ENCODE measurements at regions not wholly inside any gene's neighbourhood (a gene's known extent, or its start where the extent isn't known, plus 50 kb on each side); places are given as distances from the start of the nearest gene placed in this dataset.

DNA sequence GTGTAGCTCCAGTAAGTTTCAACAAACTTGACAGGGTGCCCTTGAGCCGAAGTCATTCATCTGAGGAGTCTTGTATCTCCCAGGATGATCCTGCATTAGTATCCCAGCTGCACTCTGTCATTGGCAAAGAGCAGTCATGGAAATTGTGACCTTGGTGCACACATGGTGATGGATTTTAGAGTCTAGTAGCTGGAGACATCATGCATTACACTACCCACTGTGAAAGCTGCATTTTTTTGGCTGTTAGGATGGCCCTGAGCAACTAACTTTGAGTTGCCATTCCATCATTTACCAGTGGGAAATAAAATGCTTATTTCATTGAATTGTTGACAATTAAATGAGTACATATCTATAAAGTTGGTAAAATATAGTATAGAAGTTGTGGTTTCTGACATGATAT is 552.6 kb upstream of the CBLB start:
- Histone ChIP-seq H3K27me3 (ENCODE audit: low read depth, low read length) (no peaks in the 10 kb centered on the region), H3K27ac (ENCODE audit: low read length) (no peak overlapping the region), H3K4me1 (ENCODE audit: control insufficient read depth in 1 of 2, insufficient read depth in 2 of 2, low read length in 2 of 2) (no peaks in the 10 kb centered on the region), H3K4me3 (ENCODE audit: low read depth in 1 of 2, low read length in 2 of 2) (no peak overlapping the region), H3K9me3 (ENCODE audit: control insufficient read depth in 1 of 2, low read length in 2 of 2) (no peaks in the 10 kb centered on the region), H3K36me3 (ENCODE audit: control insufficient read depth in 1 of 2, insufficient read depth in 2 of 2, low read length in 2 of 2) (no peaks in the 10 kb centered on the region)

DNA sequence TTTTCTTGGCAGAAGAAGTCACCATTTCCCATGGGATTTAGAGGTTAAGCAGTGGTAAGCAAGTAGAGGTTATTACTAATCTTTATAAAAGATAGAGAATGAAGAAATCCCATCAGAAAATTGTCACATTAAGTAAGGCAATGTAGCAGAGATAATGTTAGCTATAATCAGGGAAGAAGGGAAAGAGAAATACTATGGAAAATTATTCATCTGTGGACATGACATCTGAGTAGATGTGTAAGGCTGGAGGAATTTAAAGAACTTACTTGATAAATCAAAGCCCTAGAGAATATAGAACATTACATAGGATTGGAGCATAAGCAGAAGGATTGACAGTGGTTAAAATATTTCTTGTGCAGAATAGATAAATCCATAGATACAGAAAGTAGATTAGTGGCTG is 553.1 kb upstream of the CBLB start:
- Histone ChIP-seq H3K9me3 (ENCODE audit: control insufficient read depth in 1 of 2, low read length in 2 of 2) (no peaks in the 10 kb centered on the region), H3K4me3 (ENCODE audit: low read depth in 1 of 2, low read length in 2 of 2) (no peak overlapping the region), H3K27ac (ENCODE audit: low read length) (no peak overlapping the region), H3K4me1 (ENCODE audit: control insufficient read depth in 1 of 2, insufficient read depth in 2 of 2, low read length in 2 of 2) (no peaks in the 10 kb centered on the region), H3K36me3 (ENCODE audit: control insufficient read depth in 1 of 2, insufficient read depth in 2 of 2, low read length in 2 of 2) (no peaks in the 10 kb centered on the region), H3K27me3 (ENCODE audit: low read depth, low read length) (no peaks in the 10 kb centered on the region)

DNA sequence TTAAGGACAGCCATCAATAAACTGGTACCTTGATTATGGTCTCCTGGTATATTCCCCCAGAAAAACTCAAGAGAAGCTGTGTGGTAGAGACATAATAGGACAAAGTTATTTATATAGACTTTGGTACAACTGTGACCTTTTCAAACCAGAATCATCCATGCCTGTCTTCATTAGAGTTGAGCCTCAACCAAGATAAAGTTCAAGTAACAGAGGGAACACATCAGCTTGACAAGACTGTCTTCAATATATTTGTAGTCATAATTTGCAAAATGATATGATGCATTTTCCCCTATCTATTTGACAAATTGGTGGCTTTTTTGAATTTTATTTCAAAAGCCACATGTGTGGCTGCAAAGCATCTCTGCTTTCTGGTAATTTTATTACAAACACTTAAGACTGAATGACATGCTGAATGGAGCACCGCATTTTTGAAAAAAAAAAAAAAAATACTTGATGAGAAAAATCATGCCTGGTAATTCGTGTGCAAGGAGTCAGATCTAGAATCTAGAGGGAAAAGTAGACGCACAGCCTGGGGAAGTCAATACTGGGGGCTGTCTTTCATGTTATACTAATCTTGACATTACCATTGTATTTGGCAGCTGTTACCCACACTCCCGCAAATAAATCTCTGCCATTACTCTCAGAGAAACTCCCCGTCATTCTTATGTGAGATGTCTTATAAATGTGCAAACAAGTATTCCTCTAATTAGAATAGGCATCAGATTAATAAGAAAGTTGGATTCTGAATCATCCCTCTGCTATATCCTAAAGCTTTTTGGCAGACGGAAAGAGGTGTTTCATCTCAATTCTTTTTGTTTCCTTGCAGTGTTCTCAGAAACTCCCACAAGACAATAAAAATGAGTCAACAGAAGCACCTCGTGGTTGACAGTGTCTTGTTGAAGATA is 554.8 kb upstream of the CBLB start:
- H3K36me3 ChIP-seq (ENCODE audit: control insufficient read depth in 1 of 2, insufficient read depth in 2 of 2, low read length in 2 of 2): no peaks in the 10 kb centered on the region
- no peak overlapping the region for H3K4me3 ChIP-seq (ENCODE audit: low read depth in 1 of 2, low read length in 2 of 2)
- H3K27ac ChIP-seq (ENCODE audit: low read length): no peak overlapping the region
- H3K4me1 ChIP-seq (ENCODE audit: control insufficient read depth in 1 of 2, insufficient read depth in 2 of 2, low read length in 2 of 2): peaks cover 0 to 2% of the 10 kb centered on the region in 2 donors
- no peaks in the 10 kb centered on the region for H3K9me3 ChIP-seq (ENCODE audit: control insufficient read depth in 1 of 2, low read length in 2 of 2)
- no peaks in the 10 kb centered on the region for H3K27me3 ChIP-seq (ENCODE audit: low read depth, low read length)

GRCh38 chr3:106425026-106425425 is 556.2 kb upstream of the CBLB start:
- Histone ChIP-seq H3K36me3 (ENCODE audit: control insufficient read depth in 1 of 2, insufficient read depth in 2 of 2, low read length in 2 of 2) (no peaks in the 10 kb centered on the region), H3K9me3 (ENCODE audit: control insufficient read depth in 1 of 2, low read length in 2 of 2) (no peaks in the 10 kb centered on the region), H3K4me1 (ENCODE audit: control insufficient read depth in 1 of 2, insufficient read depth in 2 of 2, low read length in 2 of 2) (peaks cover 0 to 3% of the 10 kb centered on the region in 2 donors), H3K4me3 (ENCODE audit: low read depth in 1 of 2, low read length in 2 of 2) (no peak overlapping the region), H3K27ac (ENCODE audit: low read length) (no peak overlapping the region), H3K27me3 (ENCODE audit: low read depth, low read length) (no peaks in the 10 kb centered on the region)

DNA sequence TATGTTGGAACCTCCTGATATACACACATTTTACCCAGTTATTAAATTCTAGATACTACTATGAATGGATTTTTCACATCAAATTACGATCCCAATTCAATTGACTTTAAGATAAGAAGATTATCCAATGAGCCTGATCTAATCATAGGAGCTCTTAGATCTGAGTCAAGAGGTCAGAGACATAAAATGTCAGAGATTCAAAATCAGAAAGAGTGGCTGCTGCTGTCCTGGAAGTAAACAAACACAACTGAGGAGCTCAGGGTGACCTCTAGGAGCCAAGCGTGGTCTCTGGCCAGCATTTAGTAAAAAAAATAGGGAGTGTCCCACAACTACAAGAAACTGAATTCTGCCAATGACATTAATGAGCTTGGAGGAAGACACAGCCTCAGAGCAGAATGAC is 557.1 kb upstream of the CBLB start:
- H3K36me3 ChIP-seq (ENCODE audit: control insufficient read depth in 1 of 2, insufficient read depth in 2 of 2, low read length in 2 of 2): no peaks in the 10 kb centered on the region
- H3K4me1 ChIP-seq (ENCODE audit: control insufficient read depth in 1 of 2, insufficient read depth in 2 of 2, low read length in 2 of 2): peaks cover 0 to 3% of the 10 kb centered on the region in 2 donors
- no peaks in the 10 kb centered on the region for H3K27me3 ChIP-seq (ENCODE audit: low read depth, low read length)
- H3K9me3 ChIP-seq (ENCODE audit: control insufficient read depth in 1 of 2, low read length in 2 of 2): no peaks in the 10 kb centered on the region
- no peak overlapping the region for H3K4me3 ChIP-seq (ENCODE audit: low read depth in 1 of 2, low read length in 2 of 2)
- H3K27ac ChIP-seq (ENCODE audit: low read length): no peak overlapping the region

DNA sequence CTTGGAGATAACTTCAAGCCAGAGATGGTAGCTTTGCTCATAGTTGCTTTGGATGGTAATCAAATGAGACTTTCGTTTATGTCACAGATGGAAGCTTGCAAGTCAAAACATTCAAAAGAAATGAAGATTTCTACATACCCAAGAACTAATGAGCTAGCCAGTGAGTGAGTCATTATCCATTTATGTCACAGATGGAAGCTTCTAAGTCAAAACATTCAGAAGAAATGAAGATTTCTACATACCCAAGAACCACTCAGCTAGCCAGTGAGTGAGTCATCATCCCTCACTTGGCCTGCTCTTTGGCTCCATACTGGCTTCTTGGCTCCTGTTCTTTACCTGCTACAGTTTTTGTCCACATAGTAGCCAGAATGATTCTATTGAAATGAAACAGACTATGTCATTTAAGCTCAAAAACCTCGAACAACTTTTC is 559.8 kb upstream of the CBLB start:
- no peaks in the 10 kb centered on the region for H3K36me3 ChIP-seq (ENCODE audit: control insufficient read depth in 1 of 2, insufficient read depth in 2 of 2, low read length in 2 of 2)
- H3K27ac ChIP-seq (ENCODE audit: low read length): no peak overlapping the region
- no peaks in the 10 kb centered on the region for H3K27me3 ChIP-seq (ENCODE audit: low read depth, low read length)
- H3K9me3 ChIP-seq (ENCODE audit: control insufficient read depth in 1 of 2, low read length in 2 of 2): no peaks in the 10 kb centered on the region
- no peak overlapping the region for H3K4me3 ChIP-seq (ENCODE audit: low read depth in 1 of 2, low read length in 2 of 2)
- peaks cover 0 to 3% of the 10 kb centered on the region in 2 donors for H3K4me1 ChIP-seq (ENCODE audit: control insufficient read depth in 1 of 2, insufficient read depth in 2 of 2, low read length in 2 of 2)

GRCh38 chr3:106431721-106432120 is 562.9 kb upstream of the CBLB start:
- Histone ChIP-seq H3K9me3 (ENCODE audit: control insufficient read depth in 1 of 2, low read length in 2 of 2) (no peaks in the 10 kb centered on the region), H3K4me1 (ENCODE audit: control insufficient read depth in 1 of 2, insufficient read depth in 2 of 2, low read length in 2 of 2) (peaks cover 0 to 3% of the 10 kb centered on the region in 2 donors), H3K27ac (ENCODE audit: low read length) (no peak overlapping the region), H3K36me3 (ENCODE audit: control insufficient read depth in 1 of 2, insufficient read depth in 2 of 2, low read length in 2 of 2) (no peaks in the 10 kb centered on the region), H3K4me3 (ENCODE audit: low read depth in 1 of 2, low read length in 2 of 2) (no peak overlapping the region), H3K27me3 (ENCODE audit: low read depth, low read length) (no peaks in the 10 kb centered on the region)

DNA sequence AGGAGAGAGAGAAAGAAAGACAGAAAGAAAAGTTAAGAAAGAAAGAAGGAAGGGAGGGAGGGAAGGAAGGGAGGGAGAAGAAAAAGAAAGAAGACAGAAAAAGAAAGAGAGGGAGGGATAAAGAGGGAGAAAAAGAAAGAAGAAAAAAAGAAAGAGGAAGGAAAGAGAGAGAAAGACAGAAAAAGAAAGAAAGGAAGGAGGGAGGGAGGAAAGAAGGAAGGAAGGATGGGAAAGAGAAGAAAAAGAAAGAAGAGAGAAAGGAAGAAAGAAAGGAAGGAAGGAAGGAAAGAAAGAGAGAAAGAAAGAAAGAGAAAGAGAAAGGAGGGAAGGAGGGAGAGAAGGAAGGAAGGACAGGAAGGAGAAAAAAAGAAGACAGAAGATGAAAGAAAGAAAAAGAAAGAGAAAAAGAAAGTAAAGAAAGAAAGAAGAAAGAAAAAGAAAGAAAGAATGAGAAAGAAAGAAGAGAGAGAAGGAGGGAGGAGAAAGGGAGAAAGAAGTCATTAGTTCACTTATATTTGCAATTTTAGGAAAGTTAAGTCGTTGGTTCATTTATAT is 567.2 kb upstream of the CBLB start:
- Histone ChIP-seq H3K27ac (ENCODE audit: low read length) (no peak overlapping the region), H3K36me3 (ENCODE audit: control insufficient read depth in 1 of 2, insufficient read depth in 2 of 2, low read length in 2 of 2) (no peaks in the 10 kb centered on the region), H3K4me3 (ENCODE audit: low read depth in 1 of 2, low read length in 2 of 2) (no peak overlapping the region), H3K9me3 (ENCODE audit: control insufficient read depth in 1 of 2, low read length in 2 of 2) (no peaks in the 10 kb centered on the region), H3K27me3 (ENCODE audit: low read depth, low read length) (no peaks in the 10 kb centered on the region), H3K4me1 (ENCODE audit: control insufficient read depth in 1 of 2, insufficient read depth in 2 of 2, low read length in 2 of 2) (no peaks in the 10 kb centered on the region)

- no peaks in the 10 kb centered on the region for H3K27me3 ChIP-seq (ENCODE audit: low read depth, low read length)
- no peak overlapping the region for H3K4me3 ChIP-seq (ENCODE audit: low read depth in 1 of 2, low read length in 2 of 2)
- no peak overlapping the region for H3K27ac ChIP-seq (ENCODE audit: low read length)
- no peaks in the 10 kb centered on the region for H3K9me3 ChIP-seq (ENCODE audit: control insufficient read depth in 1 of 2, low read length in 2 of 2)
- H3K4me1 ChIP-seq (ENCODE audit: control insufficient read depth in 1 of 2, insufficient read depth in 2 of 2, low read length in 2 of 2): no peaks in the 10 kb centered on the region
- no peaks in the 10 kb centered on the region for H3K36me3 ChIP-seq (ENCODE audit: control insufficient read depth in 1 of 2, insufficient read depth in 2 of 2, low read length in 2 of 2)
Measured at GRCh38 chr3:106438887-106439286, 570.1 kb upstream of the CBLB start.

DNA sequence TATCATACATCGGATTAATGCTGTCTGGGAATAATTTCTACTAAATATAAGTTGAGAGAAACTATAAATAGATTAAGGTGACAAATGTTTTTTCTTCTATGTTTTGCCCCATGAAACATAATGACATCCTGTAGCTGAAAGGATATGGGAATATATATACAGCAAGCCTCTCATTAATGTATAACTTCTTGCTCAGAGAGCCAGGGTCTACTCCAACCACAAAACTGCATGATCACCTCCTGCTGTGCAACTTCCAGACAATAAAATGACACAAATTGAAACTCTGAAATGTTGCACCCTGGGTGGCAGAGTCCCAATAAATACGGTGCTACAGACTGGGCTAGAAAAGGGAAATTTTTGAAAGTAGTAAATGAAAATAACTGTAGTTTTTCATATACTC is 571.9 kb upstream of the CBLB start:
- Histone ChIP-seq H3K9me3 (ENCODE audit: control insufficient read depth in 1 of 2, low read length in 2 of 2) (no peaks in the 10 kb centered on the region), H3K27ac (ENCODE audit: low read length) (no peak overlapping the region), H3K27me3 (ENCODE audit: low read depth, low read length) (no peaks in the 10 kb centered on the region), H3K4me3 (ENCODE audit: low read depth in 1 of 2, low read length in 2 of 2) (no peak overlapping the region), H3K4me1 (ENCODE audit: control insufficient read depth in 1 of 2, insufficient read depth in 2 of 2, low read length in 2 of 2) (no peaks in the 10 kb centered on the region), H3K36me3 (ENCODE audit: control insufficient read depth in 1 of 2, insufficient read depth in 2 of 2, low read length in 2 of 2) (no peaks in the 10 kb centered on the region)

- H3K27me3 ChIP-seq (ENCODE audit: low read depth, low read length): no peaks in the 10 kb centered on the region
- no peak overlapping the region for H3K27ac ChIP-seq (ENCODE audit: low read length)
- H3K4me3 ChIP-seq (ENCODE audit: low read depth in 1 of 2, low read length in 2 of 2): no peak overlapping the region
- H3K9me3 ChIP-seq (ENCODE audit: control insufficient read depth in 1 of 2, low read length in 2 of 2): no peaks in the 10 kb centered on the region
- no peaks in the 10 kb centered on the region for H3K4me1 ChIP-seq (ENCODE audit: control insufficient read depth in 1 of 2, insufficient read depth in 2 of 2, low read length in 2 of 2)
- no peaks in the 10 kb centered on the region for H3K36me3 ChIP-seq (ENCODE audit: control insufficient read depth in 1 of 2, insufficient read depth in 2 of 2, low read length in 2 of 2)
Measured at GRCh38 chr3:106446271-106446670, 577.5 kb upstream of the CBLB start.
